ENCODE measurements at regions not wholly inside any gene's neighbourhood (a gene's known extent, or its start where the extent isn't known, plus 50 kb on each side); places are given as distances from the start of the nearest gene placed in this dataset.

- TF ChIP-seq CTCF (optimal IDR thresholded peaks at IDR 0.05 in 1 of 3, IDR thresholded peaks at IDR 0.05 in 1 of 3, conservative IDR thresholded peaks at IDR 0.05 in 1 of 3; ENCODE audit: extremely low read depth in 1 of 3, insufficient read depth in 2 of 3, low read length in 3 of 3) (no peak), EZH2 (IDR thresholded peaks at IDR 0.05; ENCODE audit: low read length) (no peak)
Observed at GRCh38 chr12:89156862-89157262, 195.4 kb downstream of the DUSP6 start.
